NCI-H1417 treated with DMSO at 0.1 percent for 48 hours (cell line): ENCODE measurements at regions not wholly inside any gene's neighbourhood (a gene's known extent, or its start where the extent isn't known, plus 50 kb on each side); places are given as distances from the start of the nearest gene placed in this dataset.
"Not testable (repeated sequence)": the region's sequence is repeated elsewhere in the genome, so short reads cannot be mapped to it uniquely, and the experiment has no call there.

ENCODE experiments used
- DNase-seq: peaks from one replicate; lab custom pipeline; 2025; lab: John Stamatoyannopoulos, UW

GRCh38 chr12:78519422-78519821 is 345.2 kb upstream of the SYT1 start:
- DNase-seq: no peak

GRCh38 chr12:78530100-78530765 is 334.3 kb upstream of the SYT1 start:
- DNase-seq: no peak

- DNase-seq: no peak
Measured at GRCh38 chr12:78531831-78532458, 332.6 kb upstream of the SYT1 start.

- DNase-seq: no peak
Measured at GRCh38 chr12:78534311-78534710, 330.3 kb upstream of the SYT1 start.

GRCh38 chr12:78540606-78541336 is 323.8 kb upstream of the SYT1 start:
- DNase-seq: no peak

- no peak for DNase-seq
Measured at GRCh38 chr12:78550831-78551230, 313.7 kb upstream of the SYT1 start.

- DNase-seq: no peak
Measured at GRCh38 chr12:78555802-78556201, 308.8 kb upstream of the SYT1 start.

- DNase-seq: no peak
Measured at GRCh38 chr12:78556651-78557050, 307.9 kb upstream of the SYT1 start.

- no peak for DNase-seq
Measured at GRCh38 chr12:78559416-78559815, 305.2 kb upstream of the SYT1 start.

GRCh38 chr12:78559886-78560285 is 304.7 kb upstream of the SYT1 start:
- no peak for DNase-seq

- DNase-seq: no peak
Measured at GRCh38 chr12:78560633-78561032, 303.9 kb upstream of the SYT1 start.

- peak; percentile 22 for DNase-seq
Measured at GRCh38 chr12:78562368-78563205, 302.0 kb upstream of the SYT1 start.

GRCh38 chr12:78563826-78564225 is 300.7 kb upstream of the SYT1 start:
- DNase-seq: no peak

- DNase-seq: no peak
Measured at GRCh38 chr12:78566456-78566855, 298.1 kb upstream of the SYT1 start.

GRCh38 chr12:78568321-78569020 is 296.1 kb upstream of the SYT1 start:
- no peak for DNase-seq

GRCh38 chr12:78571953-78572352 is 292.6 kb upstream of the SYT1 start:
- no peak for DNase-seq

GRCh38 chr12:78575208-78575607 is 289.4 kb upstream of the SYT1 start:
- DNase-seq: not testable (repeated sequence)

- DNase-seq: no peak
Measured at GRCh38 chr12:78579846-78580245, 284.7 kb upstream of the SYT1 start.

GRCh38 chr12:78580296-78580695 is 284.3 kb upstream of the SYT1 start:
- DNase-seq: no peak

GRCh38 chr12:78584695-78585094 is 279.9 kb upstream of the SYT1 start:
- no peak for DNase-seq

- no peak for DNase-seq
Measured at GRCh38 chr12:78585132-78585531, 279.4 kb upstream of the SYT1 start.

- DNase-seq: no peak
Measured at GRCh38 chr12:78586790-78587189, 277.8 kb upstream of the SYT1 start.
